ENCODE measurements at regions not wholly inside any gene's neighbourhood (a gene's known extent, or its start where the extent isn't known, plus 50 kb on each side); places are given as distances from the start of the nearest gene placed in this dataset.

GRCh38 chr4:111494471-111494870 is 650.8 kb upstream of the FAM241A start:
- no peak for TF ChIP-seq EZH2 (IDR thresholded peaks at IDR 0.05)
- no peak for TF ChIP-seq POLR2AphosphoS5 (IDR thresholded peaks at IDR 0.05; ENCODE audit: borderline replicate concordance, low read depth, low read length)
- no peak for TF ChIP-seq FOXP2 (optimal IDR thresholded peaks at IDR 0.05; ENCODE audit: control extremely low read depth, extremely low read length, insufficient read depth)

Data from SK-N-MC (cell line).